HS-5 (cell line): ENCODE measurements at regions not wholly inside any gene's neighbourhood (a gene's known extent, or its start where the extent isn't known, plus 50 kb on each side); places are given as distances from the start of the nearest gene placed in this dataset.
A peak's percentile ranks its signal among the peaks of the same experiment; 100 is the strongest.

Experiments used
- DNase-seq: peaks from one replicate; pipeline ENCODE4 v3.0.0-alpha.2; 2012; ENCODE audit warnings: low read depth

DNA sequence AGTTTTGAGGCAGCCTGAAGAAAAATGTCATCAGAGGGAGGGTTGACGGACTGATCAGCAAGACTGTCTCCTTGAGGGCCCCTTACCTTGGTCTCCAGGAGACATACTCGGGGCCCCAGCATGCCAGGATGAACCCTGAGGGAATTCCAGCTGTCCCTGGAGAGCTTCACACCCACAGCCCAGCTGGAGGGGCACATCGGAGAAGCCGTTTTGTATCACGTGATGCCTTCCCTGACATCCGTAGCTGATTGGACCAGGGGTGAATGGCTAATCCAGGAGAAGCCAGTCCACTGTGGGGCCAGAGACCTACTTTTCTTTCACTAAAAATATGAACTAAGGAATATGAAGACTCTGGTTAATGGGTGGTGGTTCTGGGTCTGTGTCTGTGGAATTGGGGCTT, 86.0 kb upstream of the TP53I11 start:
- DNase-seq, result no peak

DNA sequence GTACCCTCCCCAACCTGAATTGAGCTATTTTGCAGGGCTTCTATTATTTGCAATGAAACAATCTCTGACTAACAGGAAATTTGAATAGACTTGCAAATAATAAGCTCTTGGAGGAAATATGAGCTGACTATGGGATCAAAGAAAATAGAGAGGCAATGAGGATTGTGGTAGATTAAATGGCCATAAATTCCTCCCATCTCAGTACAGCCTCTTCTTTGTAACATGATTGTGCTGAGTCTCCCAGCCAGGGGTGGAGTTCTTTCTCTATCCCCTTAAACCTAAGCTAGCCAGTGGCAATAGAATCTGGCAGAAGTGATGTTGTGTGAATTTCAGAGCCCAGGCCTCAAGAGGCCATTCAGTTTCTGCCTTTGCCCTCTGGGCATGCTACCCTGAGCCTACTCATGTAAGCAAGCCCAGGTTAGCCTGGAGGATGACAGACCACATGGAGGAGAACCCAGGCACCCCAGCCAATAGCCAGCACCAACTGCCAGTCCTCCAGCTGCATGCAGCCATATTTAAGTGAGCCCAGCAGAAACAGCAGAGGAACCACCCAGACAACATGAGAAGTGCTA, 86.8 kb upstream of the TP53I11 start:
- DNase-seq, result no peak

DNA sequence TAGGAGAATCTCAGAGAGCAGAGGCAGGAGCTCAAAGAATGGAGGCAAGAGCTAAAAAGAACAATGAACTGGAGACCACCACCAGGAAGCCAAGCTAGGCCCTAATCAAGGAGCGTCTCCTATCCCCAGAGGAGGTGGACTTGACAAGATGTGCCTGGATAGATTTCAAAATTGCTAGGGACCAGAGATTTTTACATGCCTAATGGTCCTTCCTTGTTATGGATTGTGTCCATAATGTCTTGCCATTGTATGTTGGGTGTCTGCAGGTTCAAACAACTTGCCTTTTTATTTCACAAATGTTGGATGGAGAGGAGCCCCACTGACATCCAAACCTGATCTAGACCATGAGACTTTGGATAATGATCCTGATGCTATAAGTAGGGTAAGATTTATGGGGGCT, 88.2 kb upstream of the TP53I11 start:
- no peak for DNase-seq

DNA sequence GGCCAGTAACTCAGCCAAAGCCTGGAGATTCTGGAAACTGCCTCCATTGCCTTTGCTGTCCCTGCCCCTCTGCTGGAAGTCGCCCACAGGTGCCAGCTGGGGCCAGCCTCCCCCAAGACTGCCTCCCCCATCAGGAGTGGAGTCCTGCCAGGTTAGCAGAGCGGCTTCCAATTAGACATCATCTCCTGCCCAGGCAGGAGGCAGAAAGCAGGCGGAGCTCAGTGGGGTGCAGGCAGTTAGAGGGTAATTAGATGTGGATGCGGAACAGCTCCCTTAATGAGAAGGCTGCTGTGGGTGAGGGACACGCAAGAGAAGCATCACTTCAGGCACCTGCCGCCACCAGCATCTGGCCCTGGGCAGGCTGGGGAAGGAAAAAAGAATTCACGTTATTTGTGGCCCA, 90.9 kb upstream of the TP53I11 start:
- no peak for DNase-seq

DNA sequence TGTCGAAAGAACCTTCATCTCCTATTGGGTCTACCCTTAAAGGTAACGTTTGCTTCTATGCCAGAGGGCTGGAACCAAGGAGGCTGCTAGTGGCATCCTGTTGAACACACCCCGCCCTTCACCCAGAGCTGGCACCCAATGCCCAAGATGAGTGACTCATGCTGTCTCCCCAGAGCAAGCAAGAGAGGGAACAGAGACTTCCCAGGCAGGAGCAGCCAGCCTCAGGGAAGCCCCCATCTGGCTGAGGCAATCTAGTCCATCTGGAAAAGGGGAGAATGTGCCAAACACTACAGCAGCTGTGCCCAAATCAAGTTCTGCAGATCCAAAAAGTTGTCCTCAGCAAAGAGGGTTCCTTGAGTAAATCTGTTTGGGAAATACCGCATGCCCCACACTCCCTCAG, 91.9 kb upstream of the TP53I11 start:
- no peak for DNase-seq

DNA sequence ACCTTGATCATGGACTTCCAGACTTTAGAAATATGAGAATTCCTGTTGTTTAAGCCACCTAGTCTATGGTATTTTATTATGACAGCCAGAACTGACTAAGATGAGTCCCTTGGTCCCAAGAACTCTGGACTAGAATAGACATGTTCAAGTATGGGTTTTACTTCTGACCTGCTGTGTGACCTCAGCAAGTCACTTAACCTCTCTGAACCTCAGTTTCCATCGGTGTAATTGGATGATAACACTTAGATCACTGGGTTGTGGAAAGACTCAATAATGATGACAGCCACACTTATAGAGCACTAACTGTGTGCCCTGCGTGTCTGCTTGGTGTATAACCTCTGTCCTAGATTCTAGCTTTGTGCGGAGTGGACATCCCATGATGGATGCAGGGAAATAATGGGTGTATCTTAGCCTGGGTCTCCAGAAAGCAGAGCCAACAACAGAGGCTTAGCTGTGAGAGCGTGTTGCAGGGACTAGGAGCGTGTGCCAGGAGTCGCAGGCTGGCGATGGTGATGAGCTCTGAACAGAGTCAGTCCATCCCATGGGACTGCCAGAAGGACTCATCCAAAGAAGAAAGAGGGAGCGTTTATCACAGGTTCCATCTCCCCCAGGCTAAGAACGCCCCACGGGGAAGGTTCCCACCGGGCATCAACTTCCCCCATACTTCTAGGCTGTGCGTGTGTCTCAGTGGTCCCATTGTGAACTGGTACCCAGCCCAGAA, 93.2 kb upstream of the TP53I11 start:
- no peak for DNase-seq

DNA sequence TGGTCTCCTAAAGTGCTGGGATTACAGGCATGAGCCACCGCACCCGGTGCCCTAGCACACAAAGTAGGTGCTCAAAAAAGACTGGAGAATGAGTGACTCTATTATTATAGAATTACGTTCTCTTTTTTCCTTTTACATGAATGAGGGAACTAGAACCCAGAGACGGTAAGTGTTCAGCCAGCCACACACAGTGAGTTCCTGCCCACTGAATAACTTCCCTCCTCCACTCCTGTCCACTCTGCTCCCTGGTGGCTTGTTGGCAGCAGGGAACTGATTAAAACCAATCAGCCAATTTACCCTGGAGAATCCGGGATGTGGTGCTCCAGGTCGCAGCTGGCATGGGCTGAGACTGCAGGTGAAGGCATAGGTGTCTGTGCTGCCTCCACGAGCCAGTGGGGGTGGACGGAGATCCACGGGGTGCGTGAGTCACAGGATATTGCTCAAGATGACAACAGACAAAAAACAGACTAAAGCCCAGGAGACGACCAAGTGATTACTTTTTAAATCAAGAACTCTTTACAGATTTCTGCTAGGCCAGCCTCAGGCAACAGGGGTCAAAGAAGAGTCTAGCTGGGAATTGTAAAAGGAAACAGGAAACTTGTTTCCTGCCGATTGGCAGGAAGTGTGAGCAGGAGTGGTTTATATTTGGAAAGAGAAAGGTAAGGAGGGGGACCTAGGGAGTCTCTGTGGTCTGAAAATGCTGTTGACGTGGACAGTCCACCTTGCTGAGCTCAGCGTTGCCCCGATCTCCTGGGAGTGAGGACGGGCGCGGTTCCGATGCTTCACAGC, 95.2 kb upstream of the TP53I11 start:
- peak; percentile 39 for DNase-seq

DNA sequence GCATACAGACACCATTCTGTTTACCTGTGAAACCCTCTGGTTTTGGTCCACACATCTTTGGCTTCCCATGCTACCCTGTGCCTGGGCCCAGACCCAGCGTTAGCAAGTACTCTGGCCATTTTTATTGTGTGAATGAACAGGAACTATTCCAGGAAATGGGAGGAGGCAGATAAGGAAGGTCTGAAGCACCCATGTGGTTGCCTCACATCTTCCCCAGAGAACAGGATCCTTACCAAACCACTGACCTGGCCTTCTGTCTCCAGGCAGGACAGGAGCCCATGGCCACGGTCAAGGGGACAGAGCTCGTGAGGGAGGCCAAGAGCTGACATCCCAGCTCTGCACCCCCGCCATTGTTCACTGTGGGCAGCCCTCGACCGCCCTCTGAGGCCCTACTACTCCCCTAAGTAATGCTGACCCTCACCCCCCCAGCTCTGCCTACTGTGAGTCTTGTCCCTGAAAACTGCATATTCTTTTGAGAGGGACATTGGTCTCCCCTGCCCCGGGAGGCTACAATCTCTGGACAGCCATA, 97.7 kb upstream of the TP53I11 start:
- no peak for DNase-seq

DNA sequence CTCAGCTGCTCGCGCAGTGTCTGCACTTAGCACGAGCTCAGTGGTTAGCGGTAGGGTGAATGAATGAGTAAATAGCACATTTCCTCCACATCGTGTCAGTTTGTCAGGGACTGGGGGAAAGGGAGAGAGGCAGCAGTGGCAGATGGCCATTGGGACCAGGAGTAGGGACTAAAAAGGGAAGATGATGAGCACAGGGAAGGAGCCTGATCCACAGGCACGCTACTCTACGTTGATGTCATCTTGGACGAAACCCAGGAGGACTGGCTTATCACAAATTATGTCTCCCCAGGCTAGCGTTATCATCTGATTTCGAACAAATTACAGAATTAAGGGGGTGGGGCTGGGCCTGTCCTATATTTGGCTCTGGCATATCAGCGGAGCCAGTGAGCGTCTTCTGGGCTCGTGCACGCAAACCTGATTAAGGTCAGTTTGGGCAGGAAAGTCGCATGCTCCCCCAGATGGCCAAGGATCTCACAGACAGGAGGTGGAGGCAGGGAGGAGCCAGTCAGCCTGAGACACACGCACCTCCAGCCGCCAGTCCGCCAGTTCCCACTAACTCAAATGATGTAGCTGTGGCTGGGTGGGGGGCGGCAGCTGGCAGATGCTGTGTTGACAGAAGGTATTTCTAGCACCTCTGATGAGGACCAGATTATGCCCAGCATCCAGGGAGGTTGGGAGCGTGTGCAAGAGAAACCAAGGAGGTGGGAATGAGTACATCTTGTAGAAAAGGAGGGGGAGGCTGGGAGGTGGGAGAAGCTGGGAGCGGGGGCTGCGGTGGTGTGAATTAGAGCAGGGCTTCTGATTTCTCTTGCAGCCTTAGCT, 97.4 kb upstream of the PRDM11 start:
- no peak for DNase-seq

DNA sequence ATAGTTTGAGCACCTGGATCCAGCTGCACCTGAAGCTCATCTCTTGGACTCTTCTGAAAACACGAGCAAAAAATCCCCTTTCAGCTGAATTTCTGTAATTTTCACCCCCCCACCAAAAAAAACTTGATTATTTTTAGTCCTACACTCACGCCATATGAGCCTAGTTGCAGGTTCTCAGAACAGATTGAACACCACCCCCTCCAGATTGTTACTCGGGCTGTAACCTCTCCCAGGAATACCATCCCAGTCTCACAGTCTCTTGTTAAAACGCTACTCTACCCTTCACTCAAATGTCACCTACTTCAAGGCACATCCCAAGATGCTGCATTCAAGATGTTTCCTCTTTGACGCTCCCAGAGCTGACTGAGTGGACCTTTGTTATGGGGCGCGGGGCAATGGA, 96.3 kb upstream of the PRDM11 start:
- no peak for DNase-seq

DNA sequence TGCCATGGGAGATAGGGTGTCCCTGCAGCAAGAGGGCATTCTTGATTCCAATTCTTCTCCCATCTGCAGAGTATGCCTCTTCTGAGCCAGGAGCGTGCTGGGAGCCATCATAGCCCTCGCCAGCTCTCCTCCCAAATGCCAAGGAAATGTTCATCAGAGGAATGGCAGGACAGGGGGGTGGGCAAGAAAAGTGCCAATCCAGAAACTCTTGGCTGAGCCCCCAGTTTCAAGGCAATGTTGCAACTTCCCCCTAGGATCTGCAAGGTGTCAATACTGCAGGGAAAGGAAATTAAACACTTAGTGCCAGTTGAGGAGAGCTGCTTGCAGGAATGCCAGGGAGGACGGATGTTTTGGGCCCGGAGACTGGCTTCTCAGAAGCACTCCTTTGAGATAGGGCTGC, 94.8 kb upstream of the PRDM11 start:
- no peak for DNase-seq

DNA sequence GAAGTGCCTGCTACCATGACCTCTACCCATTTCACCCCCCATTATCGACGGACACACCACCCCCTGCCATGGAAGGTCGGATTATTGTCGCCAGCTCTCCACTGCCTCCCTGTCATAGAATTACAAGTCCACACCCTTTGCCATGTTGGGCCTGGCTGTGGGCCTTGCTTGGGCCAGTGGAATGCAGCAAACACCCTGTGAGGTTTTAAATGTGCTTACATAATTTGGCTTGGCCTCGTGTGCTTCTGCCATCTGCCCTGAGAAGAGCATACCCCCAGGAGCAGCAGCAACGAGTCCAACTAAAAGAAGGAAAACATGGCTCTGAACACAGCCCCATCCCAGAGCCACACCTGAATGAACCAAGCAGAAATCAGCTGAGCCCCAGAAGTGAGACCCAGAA, 94.1 kb upstream of the PRDM11 start:
- no peak for DNase-seq

DNA sequence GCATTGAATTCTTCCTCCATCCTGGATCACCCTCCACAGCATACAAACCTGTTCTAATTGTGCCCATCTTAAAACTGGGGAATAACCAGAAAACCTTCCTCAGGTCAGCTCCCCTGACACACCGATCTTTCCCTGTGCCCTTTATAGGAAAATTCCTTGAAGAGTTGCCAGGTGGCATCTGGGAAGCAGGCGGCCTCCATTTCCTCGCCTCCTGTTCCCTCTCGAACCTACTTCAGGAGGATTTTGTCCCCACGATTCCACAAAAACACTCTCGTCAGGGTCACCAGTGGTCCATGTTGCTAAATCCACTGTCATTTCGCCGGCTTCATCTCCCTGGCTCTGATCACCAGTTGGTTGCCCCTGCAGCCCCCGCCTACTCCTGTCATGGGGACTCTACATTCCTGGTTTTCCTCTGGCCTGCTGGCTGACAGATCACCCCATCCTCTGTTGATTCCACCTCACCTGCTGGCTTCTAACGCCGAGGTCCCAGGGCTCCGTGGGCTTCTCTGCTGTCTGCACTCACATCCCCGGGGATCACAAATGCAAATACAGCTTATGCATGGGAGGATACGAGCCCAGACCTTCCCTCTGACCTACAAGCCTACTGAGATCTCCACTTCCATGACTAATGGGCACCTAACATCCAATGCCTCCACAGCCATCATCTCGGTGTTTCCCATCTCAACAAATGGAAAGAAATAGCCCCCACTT, 92.5 kb upstream of the PRDM11 start:
- no peak for DNase-seq

DNA sequence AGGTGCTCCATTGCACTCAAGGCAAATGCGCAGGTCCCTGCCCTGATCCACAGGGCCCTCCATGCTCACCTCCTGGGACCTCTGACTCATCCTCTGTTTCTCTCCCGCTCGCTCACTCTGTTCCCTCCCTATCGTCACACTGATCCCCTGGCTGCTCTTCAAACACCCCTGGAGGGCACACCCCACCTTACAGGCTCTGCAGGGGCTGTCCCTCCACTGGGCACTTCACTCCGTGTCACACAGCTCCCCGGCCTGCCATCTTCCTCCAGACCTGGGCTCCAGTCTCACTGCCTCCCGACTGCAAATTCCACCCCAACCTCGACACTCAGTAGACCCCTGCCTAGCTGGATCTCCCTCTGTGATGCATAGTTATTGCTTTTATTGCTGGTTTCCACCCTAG, 91.5 kb upstream of the PRDM11 start:
- DNase-seq, result no peak

DNA sequence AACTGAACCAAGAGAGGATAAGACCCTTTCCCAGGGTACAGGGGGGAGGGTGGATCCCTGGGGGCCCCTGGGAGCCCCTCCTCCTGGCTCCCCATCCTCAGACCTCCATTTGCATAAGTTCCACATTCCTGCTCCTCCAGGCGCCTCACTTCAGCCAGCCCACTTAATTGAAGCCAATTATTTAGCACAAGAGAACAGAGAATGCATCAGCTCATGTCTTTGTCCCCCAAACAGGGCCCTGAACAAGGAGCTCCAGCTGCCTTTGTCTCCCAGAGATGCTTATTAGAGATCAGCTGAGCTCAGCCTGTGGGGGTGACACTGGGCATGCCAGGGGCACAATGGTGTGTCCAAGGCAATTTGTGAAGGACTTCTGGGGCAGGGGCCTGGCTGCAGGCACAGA, 89.9 kb upstream of the PRDM11 start:
- no peak for DNase-seq

DNA sequence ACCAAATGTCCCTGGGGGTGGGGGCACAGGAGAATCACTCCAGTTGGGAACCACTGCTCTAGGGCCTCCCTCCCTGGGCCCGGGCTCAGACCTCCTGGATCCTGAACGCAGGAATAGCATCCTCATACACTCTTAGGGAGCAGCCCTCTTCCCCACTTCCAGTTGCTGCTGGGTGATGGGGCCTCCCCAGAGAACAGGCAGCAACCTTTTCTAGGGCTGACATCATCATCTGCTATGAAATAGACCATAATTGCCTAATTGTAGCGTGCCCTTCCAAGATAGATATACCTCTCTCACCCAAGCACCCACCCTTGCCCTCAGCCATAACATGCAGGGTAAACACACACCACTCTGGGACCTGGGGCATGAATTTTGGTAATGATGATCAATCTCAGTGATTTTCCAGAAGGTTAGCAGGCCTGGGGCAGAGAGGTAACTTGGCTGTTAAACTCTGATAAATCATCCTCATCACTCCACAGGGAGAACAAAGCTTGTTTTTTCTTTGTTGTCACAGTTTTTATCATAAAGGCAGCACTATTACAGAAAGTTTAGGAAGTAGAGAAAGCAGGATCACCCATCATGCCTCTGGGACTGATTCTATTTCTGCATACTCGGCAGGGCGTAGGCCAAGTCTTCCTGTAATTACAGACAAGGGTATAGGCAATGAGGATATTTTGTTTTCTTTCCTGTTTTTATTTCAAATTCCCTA, 88.3 kb upstream of the PRDM11 start:
- DNase-seq, result no peak

DNA sequence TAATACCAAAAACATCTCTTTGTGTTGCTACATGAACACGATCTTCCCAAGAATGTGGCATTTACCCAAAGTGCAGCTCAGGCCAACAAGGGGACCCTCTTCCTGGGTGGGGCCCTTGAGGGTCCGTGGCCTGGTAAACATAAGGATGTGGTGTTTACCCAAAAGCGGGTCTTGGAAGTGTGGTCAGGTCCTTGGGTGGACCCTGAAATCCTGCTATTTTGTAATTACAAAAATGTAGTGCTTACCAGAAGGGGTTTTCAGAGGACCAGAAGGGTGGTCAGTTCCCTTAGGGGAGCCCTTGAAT, 87.8 kb upstream of the PRDM11 start:
- no peak for DNase-seq

DNA sequence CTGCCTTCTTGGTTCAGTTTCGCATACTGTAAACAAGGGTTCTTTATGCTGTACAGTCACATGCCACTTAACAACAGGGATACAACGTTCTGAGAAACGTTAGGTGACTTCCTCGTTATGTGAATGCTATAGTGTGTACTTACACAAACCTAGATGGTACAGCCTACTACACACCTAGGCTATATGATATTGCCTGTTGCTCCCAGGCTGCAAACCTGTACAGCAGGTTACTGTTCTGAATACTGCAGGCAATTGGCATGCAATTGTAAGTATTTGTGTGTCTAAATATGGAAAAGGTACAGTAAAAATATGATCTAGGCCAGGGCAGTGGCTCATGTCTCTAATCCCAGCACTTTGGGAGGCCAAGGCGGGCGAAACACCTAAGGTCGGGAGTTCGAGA, 85.7 kb upstream of the PRDM11 start:
- no peak for DNase-seq

DNA sequence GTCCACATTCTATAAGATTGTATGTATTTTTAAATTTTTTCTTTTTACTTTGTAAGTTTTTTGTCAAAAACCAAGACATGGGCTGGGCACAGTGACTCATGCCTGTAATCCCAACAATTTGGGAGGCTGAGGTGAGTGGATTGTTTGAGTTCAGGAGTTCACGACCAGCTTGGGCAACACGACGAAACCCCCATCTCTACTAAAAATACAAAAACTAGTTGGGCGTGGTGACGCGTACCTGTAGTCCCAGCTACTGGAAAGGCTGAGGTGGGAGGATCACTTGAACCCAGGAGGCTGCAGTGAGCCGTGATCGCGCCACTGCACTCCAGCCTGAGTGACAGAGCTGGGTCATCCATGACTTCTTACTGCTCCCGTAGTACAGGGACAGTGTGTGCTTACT, 84.8 kb upstream of the PRDM11 start:
- no peak for DNase-seq

DNA sequence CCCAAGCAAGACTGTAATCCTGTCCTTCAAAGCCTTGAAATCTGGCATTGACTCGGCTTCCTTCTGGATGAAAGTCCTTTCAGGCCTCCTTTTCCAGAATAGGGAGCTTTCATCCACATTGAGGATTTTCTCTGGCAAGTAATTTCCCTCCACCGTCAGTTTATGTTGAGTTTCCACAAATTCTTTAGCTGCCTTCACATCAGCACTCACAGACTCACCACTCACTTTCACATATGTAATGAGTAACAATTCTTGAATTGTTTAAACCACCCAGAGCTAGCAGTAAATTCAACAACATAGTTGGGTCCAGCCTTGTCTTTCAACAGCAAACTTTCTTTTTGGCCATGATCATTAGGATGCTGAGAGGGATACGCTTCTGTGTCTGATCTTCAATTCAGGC, 84.3 kb upstream of the PRDM11 start:
- no peak for DNase-seq

DNA sequence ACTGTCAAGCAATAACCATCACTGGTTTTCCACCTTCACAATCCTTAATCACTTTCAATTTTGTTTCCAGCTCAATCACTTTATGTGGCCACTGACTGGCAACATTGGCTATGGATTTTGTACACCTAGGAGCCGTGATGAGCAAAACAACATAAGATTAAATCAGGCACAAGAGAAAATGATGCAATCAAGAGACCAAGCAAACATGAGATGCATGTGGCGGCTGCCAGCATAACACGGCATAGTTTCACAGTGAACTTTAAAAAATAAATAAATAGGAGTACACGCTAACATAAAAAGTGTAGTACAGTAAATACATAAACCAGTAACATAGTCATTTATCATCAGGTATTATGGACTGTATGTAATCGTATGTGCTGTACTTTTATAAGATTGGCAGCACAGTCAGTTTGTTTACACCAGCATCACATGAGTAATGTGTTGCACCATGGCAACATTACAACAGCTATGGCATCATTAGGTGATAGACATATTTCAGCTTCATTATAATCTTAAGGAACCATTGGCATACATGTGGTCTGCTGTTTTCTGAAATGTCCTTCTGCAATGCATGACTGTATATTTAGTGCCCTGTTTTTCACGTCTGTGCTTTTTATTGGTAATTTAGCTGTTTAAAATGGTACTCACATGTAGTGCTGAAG, 83.3 kb upstream of the PRDM11 start:
- no peak for DNase-seq
